ENCODE measurements at regions not wholly inside any gene's neighbourhood (a gene's known extent, or its start where the extent isn't known, plus 50 kb on each side); places are given as distances from the start of the nearest gene placed in this dataset.

- no peak for DNase-seq (ENCODE audit: low read depth)
These were observed 216.3 kb upstream of the PARD3B start for GRCh38 chr2:204329016-204329415.

DNA sequence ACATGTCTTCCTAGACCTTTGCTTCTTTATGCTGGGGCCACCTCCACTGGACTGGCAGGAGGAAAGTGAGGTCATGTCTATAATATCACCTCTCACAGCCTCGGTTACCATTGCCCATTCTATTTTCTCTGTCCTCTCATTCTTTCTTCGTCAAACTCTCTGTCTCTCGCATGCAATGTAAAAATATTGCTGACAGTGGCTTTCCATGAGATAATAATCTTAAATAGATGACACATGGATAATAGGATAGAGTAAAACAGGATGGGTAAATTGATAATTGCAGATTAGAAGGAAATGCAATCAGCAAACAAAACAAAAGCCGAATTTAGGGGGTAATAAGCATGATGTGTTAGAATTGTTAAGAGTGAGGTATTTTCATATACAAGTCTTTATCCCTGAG, 215.7 kb upstream of the PARD3B start:
- DNase-seq (ENCODE audit: low read depth): no peak

- no peak for DNase-seq (ENCODE audit: low read depth)
These were observed 214.1 kb upstream of the PARD3B start for GRCh38 chr2:204331180-204331579.

GRCh38 chr2:204331988-204332387, 213.3 kb upstream of the PARD3B start:
- no peak for DNase-seq (ENCODE audit: low read depth)

DNA sequence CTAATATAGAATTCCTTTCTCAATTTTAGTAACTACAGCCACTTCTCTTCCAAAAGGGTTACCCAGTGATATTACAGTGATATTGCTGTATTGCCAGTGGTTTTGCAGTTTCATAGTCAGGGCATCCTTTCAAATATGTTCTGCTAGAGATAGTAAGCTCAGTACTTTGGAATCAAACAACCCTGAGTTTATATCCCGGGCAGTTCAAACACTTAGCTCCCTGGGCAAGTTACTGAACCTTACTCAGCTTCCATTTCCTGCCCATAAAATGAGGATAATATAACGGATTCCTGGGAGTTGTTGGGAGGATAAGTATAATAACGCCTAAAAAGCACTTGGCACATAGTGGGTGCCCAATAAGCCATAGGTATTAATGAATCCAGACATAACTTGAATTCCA, 212.6 kb upstream of the PARD3B start:
- DNase-seq (ENCODE audit: low read depth): no peak

GRCh38 chr2:204333861-204334260, 211.4 kb upstream of the PARD3B start:
- no peak for DNase-seq (ENCODE audit: low read depth)

GRCh38 chr2:204335451-204336058, 209.7 kb upstream of the PARD3B start:
- DNase-seq (ENCODE audit: low read depth): no peak

- no peak for DNase-seq (ENCODE audit: low read depth)
These were observed 209.0 kb upstream of the PARD3B start for GRCh38 chr2:204336153-204336744.

DNA sequence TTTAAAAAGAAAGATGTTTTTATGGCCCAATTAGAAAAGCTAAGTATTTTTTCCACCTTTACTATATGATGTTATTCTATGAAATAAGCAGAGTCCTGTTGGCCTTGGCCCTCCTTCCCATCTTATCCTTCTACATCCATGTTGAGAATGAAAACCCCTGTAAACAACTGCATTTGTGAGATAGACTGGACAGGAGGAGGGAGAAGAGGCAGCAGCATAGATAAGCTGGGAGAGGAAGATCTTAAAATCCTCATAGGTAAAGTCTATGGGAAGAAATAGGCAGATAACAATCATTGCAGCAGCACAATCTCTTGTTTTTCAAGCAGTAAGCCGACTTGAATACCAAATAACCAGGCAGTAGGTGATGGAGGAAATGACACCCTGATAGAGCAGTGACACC, 207.6 kb upstream of the PARD3B start:
- DNase-seq (ENCODE audit: low read depth): no peak

GRCh38 chr2:204339212-204339715, 206.0 kb upstream of the PARD3B start:
- DNase-seq (ENCODE audit: low read depth): no peak

- DNase-seq (ENCODE audit: low read depth): no peak
These were observed 204.8 kb upstream of the PARD3B start for GRCh38 chr2:204340511-204340910.

DNA sequence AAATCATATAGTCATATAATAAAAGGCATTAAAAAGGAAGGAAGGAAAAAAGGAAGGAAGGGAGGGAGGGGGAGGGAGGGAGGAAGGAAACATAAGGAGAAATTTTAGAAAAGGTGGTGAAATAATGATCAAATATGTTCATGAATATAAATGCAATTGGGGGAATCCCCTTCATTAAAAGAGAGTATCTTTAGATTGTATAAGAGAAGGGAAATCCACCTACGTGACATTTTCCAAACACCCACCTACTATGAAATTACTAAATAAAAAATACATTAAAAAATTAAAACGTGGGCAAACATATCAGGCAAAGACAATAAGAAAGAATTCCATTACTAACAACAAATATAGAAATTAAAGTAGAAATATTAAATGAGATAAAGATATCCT, 203.4 kb upstream of the PARD3B start:
- DNase-seq (ENCODE audit: low read depth): no peak

DNA sequence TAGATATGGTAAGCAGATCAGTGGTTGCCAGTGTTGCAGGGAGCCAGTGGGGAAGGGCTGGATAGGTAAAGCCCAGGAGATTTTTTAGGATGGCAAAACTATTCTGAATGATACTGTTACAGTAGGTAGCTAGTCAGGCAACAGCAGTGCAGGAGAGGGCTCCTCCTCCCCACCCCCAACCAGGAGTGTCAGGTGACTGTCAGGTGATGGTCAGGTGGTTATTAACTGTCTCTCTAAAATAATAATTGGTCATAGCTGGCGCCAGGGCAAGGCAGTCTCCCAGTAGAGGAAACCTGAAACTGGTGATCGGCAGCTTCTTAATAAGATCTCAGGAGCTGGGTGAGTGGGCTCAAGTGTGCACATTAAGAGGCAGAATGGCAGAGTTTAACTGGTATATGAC, 201.6 kb upstream of the PARD3B start:
- DNase-seq (ENCODE audit: low read depth): no peak

DNA sequence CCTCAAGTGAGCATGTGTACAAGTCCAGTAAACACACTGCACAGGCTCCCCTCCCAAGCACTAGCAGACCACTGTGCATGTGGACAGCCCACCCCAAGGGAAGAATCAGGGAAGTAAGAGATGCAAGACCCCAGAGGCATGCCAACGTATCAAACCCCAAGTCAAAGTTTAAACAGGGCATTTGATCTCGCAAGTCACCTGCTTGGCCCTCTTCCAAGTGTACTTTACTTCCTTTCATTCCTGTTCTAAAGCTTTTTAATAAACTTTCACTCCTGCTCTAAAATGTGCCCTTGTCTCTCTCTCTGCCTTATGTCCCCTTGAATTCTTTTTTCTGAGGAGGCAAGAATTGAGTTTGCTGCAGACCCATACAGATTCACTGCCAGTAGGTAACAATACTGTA, 201.2 kb upstream of the PARD3B start:
- DNase-seq (ENCODE audit: low read depth): no peak

- no peak for DNase-seq (ENCODE audit: low read depth)
These were observed 198.4 kb upstream of the PARD3B start for GRCh38 chr2:204346906-204347305.

DNA sequence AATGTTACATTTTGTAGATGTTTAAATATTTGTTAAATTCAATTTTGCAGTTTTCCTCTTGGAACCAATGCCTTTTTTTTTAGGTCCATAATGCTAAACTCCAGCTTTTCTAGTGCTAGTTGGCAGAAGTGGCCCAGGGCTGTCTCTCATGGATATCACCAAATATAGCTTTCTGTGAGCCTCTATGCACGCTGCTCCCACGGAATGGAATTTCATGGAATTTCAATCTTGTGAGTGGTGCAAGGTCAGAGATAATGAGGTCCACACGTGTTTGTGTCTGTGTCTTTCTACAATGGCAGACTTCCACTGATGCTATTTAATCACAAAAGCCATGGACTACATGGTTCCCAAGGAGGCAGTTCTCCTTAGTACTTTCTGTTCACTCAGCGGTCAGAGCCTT, 191.5 kb upstream of the PARD3B start:
- DNase-seq (ENCODE audit: low read depth): no peak

GRCh38 chr2:204354442-204354856, 190.8 kb upstream of the PARD3B start:
- no peak for DNase-seq (ENCODE audit: low read depth)

DNA sequence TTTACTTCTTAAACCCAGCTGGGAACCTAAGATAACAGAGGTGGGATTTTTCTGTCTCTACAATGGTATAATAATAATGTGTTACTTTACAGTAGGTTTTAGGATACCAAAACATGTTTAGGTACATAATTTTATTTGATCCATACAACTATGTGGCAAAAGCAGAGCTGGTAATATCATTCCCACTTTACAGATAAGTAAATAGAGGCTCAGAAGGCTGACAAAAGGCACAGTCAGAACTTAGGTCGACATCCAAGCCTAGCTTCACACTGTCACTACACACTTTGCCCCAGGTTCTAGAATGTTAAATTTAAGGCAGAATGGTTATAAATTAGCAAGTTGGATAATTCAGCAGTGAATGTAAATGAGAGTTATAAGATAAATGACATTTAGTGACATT, 189.6 kb upstream of the PARD3B start:
- no peak for DNase-seq (ENCODE audit: low read depth)

DNA sequence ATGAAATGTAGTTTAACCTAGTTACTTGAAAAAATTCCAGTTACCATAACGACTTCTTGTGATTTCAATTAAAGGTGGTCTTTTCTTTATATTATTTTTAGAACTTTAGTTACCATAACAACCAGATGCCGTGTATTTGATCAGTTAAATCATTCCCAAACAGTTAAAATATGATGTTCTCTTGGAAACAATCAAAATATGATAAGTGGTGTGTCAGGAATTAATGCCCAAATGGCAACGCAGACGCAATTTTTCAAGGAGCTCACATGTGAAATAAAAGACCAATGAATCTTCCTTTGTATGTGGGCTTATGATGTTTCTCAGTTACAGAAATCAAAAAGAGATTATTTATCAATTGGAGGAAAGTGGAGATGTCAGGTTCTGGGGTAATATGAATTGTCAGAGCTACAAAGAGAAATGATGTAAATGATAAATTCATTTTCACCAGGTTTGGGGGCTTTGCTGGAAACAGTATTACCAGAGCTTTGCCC, 189.1 kb upstream of the PARD3B start:
- DNase-seq (ENCODE audit: low read depth): no peak

DNA sequence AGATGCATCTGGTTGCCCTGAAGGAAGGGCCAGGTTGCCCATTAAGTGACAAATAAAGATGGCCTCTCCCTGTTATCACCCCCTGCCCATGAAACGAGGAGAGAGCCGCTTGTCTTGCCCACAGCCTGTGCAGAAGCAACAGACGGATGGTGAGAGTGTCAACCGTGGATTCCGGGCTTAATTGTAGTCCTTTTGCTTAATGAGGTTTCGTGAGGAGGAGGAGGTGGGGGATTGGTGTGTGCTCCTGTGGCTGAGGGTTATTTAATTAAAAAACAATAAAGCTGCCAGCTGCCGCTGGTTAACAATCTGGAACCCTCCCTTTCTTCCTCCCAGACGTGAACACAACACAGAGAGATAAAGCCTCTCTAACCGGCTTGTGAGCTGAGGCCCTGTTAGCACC, 188.0 kb upstream of the PARD3B start:
- DNase-seq (ENCODE audit: low read depth): no peak

- no peak for DNase-seq (ENCODE audit: low read depth)
These were observed 186.2 kb upstream of the PARD3B start for GRCh38 chr2:204359076-204359475.

- DNase-seq (ENCODE audit: low read depth): no peak
These were observed 184.9 kb upstream of the PARD3B start for GRCh38 chr2:204360218-204361007.

GRCh38 chr2:204361738-204362137, 183.5 kb upstream of the PARD3B start:
- DNase-seq (ENCODE audit: low read depth): no peak
